HCT116 (cell line): ENCODE measurements at regions not wholly inside any gene's neighbourhood (a gene's known extent, or its start where the extent isn't known, plus 50 kb on each side); places are given as distances from the start of the nearest gene placed in this dataset.

Experiments
- ATAC-seq: fragments of 200-7000 bp; cut with Tn5 transposase; 2 replicates; pipeline ENCODE4 v1.9.1; 2020; ENCODE audit warnings: mild to moderate bottlenecking, moderate library complexity
- BruUV-seq: library from RNA; stranded (reverse); fragments of 400-500 nt; replicated peaks from 2 replicates; lab custom pipeline; 2021; lab: Mats Ljungman, UMichigan
- CTCF ChIA-PET: fragments of 300-600 bp; sonication (Branson Sonifier 250); formaldehyde crosslinking; loops from one replicate; lab custom pipeline; 2021; ENCODE audit warnings: antibody characterized with exemption; lab: Charles Lee
- POLR2A ChIA-PET: fragments of 300-600, 350-600 bp; sonication (Branson Sonifier 250); formaldehyde crosslinking; loops from one replicate; lab custom pipeline; 2021; ENCODE audit warnings: antibody characterized with exemption; lab: Charles Lee
- RAD21 ChIA-PET, 2 experiments: fragments of 300-600 bp; sonication (Branson Sonifier 250); formaldehyde crosslinking; loops; one replicate each; lab custom pipeline; 2023; ENCODE audit warnings: low total read pairs in 2 of 2; ENCODE audit not compliant: uncharacterized antibody in 2 of 2, unreplicated experiment in 2 of 2, low non-redundant PET in 1 of 2; lab: Charles Lee
- DNase-seq: peaks from one replicate; pipeline ENCODE4 v3.0.0-alpha.2; 2010; ENCODE audit warnings: low read depth, low spot score
- H2AFZ ChIP-seq: fragments of 200-600 bp; shearing (Covaris generic), sonication (generic); 2 replicates; pipeline ENCODE4 v1.6.1; 2017; ENCODE audit warnings: low read depth, mixed run types, mixed read lengths, antibody characterized with exemption, low read length; ENCODE audit not compliant: poor library complexity, severe bottlenecking
- H3K27ac ChIP-seq: 2 replicates; pipeline ENCODE4 v1.5.1; 2012; ENCODE audit warnings: low read depth, low read length
- H3K27me3 ChIP-seq: fragments of 200-600 bp; sonication (generic); 2 replicates; pipeline ENCODE4 v1.6.1; 2016; ENCODE audit warnings: mixed run types, low read length, mixed read lengths; ENCODE audit not compliant: insufficient read depth
- H3K36me3 ChIP-seq, 2 experiments: fragments of 200-500 bp in 1 of 2; fragments of 200-600 bp in 1 of 2; sonication (Bioruptor generic) in 1 of 2; sonication (generic) in 1 of 2; 2 replicates each; pipeline versions ENCODE4 v1.5.1 to v1.6.1; 2014 to 2016; ENCODE audit warnings: low read length in 2 of 2, inconsistent platforms in 1 of 2, mixed read lengths in 1 of 2, mixed run types in 1 of 2; ENCODE audit not compliant: insufficient read depth in 2 of 2, control insufficient read depth in 1 of 2
- H3K4me1 ChIP-seq, 2 experiments: fragments of 200-600 bp in 1 of 2; sonication (generic) in 1 of 2; 2 replicates each; pipeline versions ENCODE4 v1.5.1 to v1.6.1; 2012 to 2017; ENCODE audit warnings: low read length in 2 of 2, inconsistent platforms in 1 of 2, mild to moderate bottlenecking in 1 of 2, mixed read lengths in 1 of 2, mixed run types in 1 of 2, moderate library complexity in 1 of 2; ENCODE audit not compliant: insufficient read depth in 2 of 2, control insufficient read depth in 1 of 2
- H3K4me2 ChIP-seq: fragments of 200-600 bp; sonication (generic); 2 replicates; pipeline ENCODE4 v1.6.1; 2017; ENCODE audit warnings: mixed run types, low read length, mixed read lengths
- H3K4me3 ChIP-seq, 2 experiments: fragments of 200-600 bp in 1 of 2; sonication (generic) in 1 of 2; replicated peaks in 1 of 2; 2 replicates each; pipeline ENCODE4 v1.5.1; 2011 to 2016; ENCODE audit warnings: low read length in 2 of 2, control low read depth in 1 of 2, low read depth in 1 of 2, mild to moderate bottlenecking in 1 of 2, mixed read lengths in 1 of 2, mixed run types in 1 of 2
- H3K79me2 ChIP-seq: fragments of 200-600 bp; sonication (generic); 2 replicates; pipeline ENCODE4 v1.6.1; 2017; ENCODE audit warnings: mild to moderate bottlenecking, mixed run types, low read length, moderate library complexity, mixed read lengths; ENCODE audit not compliant: insufficient read depth
- H3K9ac ChIP-seq: fragments of 200-600 bp; sonication (generic); 2 replicates; pipeline ENCODE4 v1.6.1; 2016; ENCODE audit warnings: low read length, mixed read lengths
- H3K9me2 ChIP-seq: fragments of 200-600 bp; sonication (generic), shearing (Covaris generic); 2 replicates; pipeline ENCODE4 v1.6.1; 2017; ENCODE audit warnings: mixed run types, mild to moderate bottlenecking, moderate library complexity; ENCODE audit not compliant: insufficient read depth
- H3K9me3 ChIP-seq, 2 experiments: fragments of 200-500 bp in 1 of 2; fragments of 200-600 bp in 1 of 2; sonication (Bioruptor generic) in 1 of 2; sonication (generic) in 1 of 2; 2 replicates each; pipeline ENCODE4 v1.6.1; 2014 to 2017; ENCODE audit warnings: low read length in 2 of 2, mixed read lengths in 2 of 2, inconsistent platforms in 1 of 2, low read depth in 1 of 2, mild to moderate bottlenecking in 1 of 2, mixed run types in 1 of 2, moderate library complexity in 1 of 2; ENCODE audit not compliant: control insufficient read depth in 1 of 2, insufficient read depth in 1 of 2
- H4K20me1 ChIP-seq: fragments of 200-600 bp; sonication (generic), shearing (Covaris generic); 2 replicates; pipeline ENCODE4 v1.6.1; 2017; ENCODE audit warnings: mixed run types, mild to moderate bottlenecking, moderate library complexity; ENCODE audit not compliant: insufficient read depth
- CBX3 ChIP-seq: IDR thresholded peaks from 2 replicates; pipeline ENCODE4 v1.6.1; 2012; ENCODE audit warnings: low read depth
- CEBPB ChIP-seq: IDR thresholded peaks from 2 replicates; pipeline ENCODE4 v1.6.1; 2012; ENCODE audit warnings: low read depth
- FOSL1 ChIP-seq: IDR thresholded peaks from 2 replicates; pipeline ENCODE4 v1.6.1; 2012; ENCODE audit warnings: low read depth
- RAD21 ChIP-seq: IDR thresholded peaks from 2 replicates; pipeline ENCODE4 v1.6.1; 2012; ENCODE audit warnings: low read depth, mild to moderate bottlenecking
- YY1 ChIP-seq: IDR thresholded peaks from 2 replicates; pipeline ENCODE4 v1.6.1; 2011; ENCODE audit warnings: low read length, low read depth, moderate library complexity, mild to moderate bottlenecking; ENCODE audit not compliant: insufficient replicate concordance; ENCODE audit errors: extremely low read depth
- ZFX ChIP-seq: fragments of 450-650 bp; IDR thresholded peaks from 2 replicates; pipeline ENCODE4 v1.6.1; 2017
- intact Hi-C: fragments of 100-400 bp; cut with micrococcal nuclease; formaldehyde crosslinking; loops from 2 replicates; pipeline ENCODE4 v1.10.0; 2022
- TF ChIP-seq, protein P1 (sequence below), 3 experiments: fragments of 200-600 bp in 1 of 3; sonication (generic) in 1 of 3; IDR thresholded peaks in 2 of 3; conservative IDR thresholded peaks in 1 of 3; 2 replicates each; pipeline ENCODE4 v1.5.1; 2012 to 2017; ENCODE audit warnings: low read depth in 2 of 3, low read length in 2 of 3, antibody characterized with exemption in 1 of 3, borderline replicate concordance in 1 of 3, control low read depth in 1 of 3, mild to moderate bottlenecking in 1 of 3, mixed read lengths in 1 of 3, mixed run types in 1 of 3, moderate library complexity in 1 of 3; ENCODE audit not compliant: insufficient read depth in 1 of 3
- TF ChIP-seq, protein P2 (sequence below): IDR thresholded peaks from 2 replicates; pipeline ENCODE4 v1.6.1; 2012; ENCODE audit warnings: low read depth
- TF ChIP-seq, protein P3 (sequence below): IDR thresholded peaks from 2 replicates; pipeline ENCODE4 v1.6.1; 2011; ENCODE audit warnings: mild to moderate bottlenecking, low read length, moderate library complexity; ENCODE audit not compliant: insufficient replicate concordance; ENCODE audit errors: extremely low read depth

DNA sequence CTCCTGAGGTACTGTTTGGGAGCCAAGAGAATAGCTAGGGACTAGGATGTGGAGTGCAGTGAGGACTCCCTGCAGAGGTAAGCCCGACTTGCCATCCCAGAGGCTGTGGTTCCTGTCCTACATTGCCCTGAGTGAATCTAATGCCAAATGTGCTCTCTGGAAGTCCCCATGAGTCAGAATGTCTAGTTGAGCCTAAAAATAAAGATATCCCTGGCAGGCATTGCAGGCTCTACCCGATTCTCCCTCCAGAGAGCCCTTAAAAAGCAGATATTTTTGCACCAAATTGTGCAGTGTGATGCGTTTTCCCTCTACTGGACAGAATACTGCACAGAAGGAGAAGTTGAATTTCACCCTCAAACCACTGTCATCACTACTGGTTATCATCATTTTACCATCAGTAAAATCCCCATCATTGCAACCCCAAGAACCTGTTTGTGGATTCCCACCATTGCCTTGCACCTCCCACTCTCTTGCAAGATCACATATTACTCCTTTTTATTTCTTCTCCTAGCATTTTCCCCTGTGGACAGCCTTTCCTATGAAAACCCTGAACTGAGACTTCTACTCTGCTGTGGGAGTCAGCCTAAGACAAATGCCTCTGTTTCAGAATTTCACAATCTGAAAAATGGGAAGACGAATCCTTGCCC, 98.0 kb downstream of the MARCHF4 start:
- TF ChIP-seq YY1 (no peak), RAD21 (no peak), FOSL1 (no peak), CEBPB (no peak), CBX3 (no peak), ZFX (no peak)
- TF ChIP-seq, protein P1, sequence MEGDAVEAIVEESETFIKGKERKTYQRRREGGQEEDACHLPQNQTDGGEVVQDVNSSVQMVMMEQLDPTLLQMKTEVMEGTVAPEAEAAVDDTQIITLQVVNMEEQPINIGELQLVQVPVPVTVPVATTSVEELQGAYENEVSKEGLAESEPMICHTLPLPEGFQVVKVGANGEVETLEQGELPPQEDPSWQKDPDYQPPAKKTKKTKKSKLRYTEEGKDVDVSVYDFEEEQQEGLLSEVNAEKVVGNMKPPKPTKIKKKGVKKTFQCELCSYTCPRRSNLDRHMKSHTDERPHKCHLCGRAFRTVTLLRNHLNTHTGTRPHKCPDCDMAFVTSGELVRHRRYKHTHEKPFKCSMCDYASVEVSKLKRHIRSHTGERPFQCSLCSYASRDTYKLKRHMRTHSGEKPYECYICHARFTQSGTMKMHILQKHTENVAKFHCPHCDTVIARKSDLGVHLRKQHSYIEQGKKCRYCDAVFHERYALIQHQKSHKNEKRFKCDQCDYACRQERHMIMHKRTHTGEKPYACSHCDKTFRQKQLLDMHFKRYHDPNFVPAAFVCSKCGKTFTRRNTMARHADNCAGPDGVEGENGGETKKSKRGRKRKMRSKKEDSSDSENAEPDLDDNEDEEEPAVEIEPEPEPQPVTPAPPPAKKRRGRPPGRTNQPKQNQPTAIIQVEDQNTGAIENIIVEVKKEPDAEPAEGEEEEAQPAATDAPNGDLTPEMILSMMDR (IDR thresholded peaks at IDR 0.05 in 2 of 3, conservative IDR thresholded peaks at IDR 0.05 in 1 of 3; ENCODE audit: borderline replicate concordance in 1 of 3, insufficient read depth in 1 of 3, low read depth in 2 of 3, low read length in 2 of 3): no peak
- TF ChIP-seq, protein P2, sequence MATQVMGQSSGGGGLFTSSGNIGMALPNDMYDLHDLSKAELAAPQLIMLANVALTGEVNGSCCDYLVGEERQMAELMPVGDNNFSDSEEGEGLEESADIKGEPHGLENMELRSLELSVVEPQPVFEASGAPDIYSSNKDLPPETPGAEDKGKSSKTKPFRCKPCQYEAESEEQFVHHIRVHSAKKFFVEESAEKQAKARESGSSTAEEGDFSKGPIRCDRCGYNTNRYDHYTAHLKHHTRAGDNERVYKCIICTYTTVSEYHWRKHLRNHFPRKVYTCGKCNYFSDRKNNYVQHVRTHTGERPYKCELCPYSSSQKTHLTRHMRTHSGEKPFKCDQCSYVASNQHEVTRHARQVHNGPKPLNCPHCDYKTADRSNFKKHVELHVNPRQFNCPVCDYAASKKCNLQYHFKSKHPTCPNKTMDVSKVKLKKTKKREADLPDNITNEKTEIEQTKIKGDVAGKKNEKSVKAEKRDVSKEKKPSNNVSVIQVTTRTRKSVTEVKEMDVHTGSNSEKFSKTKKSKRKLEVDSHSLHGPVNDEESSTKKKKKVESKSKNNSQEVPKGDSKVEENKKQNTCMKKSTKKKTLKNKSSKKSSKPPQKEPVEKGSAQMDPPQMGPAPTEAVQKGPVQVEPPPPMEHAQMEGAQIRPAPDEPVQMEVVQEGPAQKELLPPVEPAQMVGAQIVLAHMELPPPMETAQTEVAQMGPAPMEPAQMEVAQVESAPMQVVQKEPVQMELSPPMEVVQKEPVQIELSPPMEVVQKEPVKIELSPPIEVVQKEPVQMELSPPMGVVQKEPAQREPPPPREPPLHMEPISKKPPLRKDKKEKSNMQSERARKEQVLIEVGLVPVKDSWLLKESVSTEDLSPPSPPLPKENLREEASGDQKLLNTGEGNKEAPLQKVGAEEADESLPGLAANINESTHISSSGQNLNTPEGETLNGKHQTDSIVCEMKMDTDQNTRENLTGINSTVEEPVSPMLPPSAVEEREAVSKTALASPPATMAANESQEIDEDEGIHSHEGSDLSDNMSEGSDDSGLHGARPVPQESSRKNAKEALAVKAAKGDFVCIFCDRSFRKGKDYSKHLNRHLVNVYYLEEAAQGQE: no peak
- TF ChIP-seq, protein P3, sequence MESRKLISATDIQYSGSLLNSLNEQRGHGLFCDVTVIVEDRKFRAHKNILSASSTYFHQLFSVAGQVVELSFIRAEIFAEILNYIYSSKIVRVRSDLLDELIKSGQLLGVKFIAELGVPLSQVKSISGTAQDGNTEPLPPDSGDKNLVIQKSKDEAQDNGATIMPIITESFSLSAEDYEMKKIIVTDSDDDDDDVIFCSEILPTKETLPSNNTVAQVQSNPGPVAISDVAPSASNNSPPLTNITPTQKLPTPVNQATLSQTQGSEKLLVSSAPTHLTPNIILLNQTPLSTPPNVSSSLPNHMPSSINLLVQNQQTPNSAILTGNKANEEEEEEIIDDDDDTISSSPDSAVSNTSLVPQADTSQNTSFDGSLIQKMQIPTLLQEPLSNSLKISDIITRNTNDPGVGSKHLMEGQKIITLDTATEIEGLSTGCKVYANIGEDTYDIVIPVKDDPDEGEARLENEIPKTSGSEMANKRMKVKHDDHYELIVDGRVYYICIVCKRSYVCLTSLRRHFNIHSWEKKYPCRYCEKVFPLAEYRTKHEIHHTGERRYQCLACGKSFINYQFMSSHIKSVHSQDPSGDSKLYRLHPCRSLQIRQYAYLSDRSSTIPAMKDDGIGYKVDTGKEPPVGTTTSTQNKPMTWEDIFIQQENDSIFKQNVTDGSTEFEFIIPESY: no peak
- Histone ChIP-seq H3K27me3 (peaks cover 47% of the 10 kb centered on the region), H3K4me3 (no peak overlapping the region), H4K20me1 (no peaks in the 10 kb centered on the region), H3K9me2 (no peaks in the 10 kb centered on the region), H3K27ac (no peak overlapping the region), H3K4me2 (no peak overlapping the region), H3K36me3 (no peaks in the 10 kb centered on the region), H2AFZ (no peak overlapping the region), H3K79me2 (no peaks in the 10 kb centered on the region), H3K9me3 (no peaks in the 10 kb centered on the region), H3K4me1 (no peaks in the 10 kb centered on the region), H3K9ac (no peak overlapping the region)
- POLR2A ChIA-PET: no interaction called here
- RAD21 ChIA-PET: no interaction called here
- no TSS peak for BruUV-seq
- CTCF ChIA-PET: interaction anchor here (1.5 kb wide), 1 partner anchor 9 kb away, joined by 4 read pairs; no protein-coding TSS in a partner anchor
- ATAC-seq: no peak
- intact Hi-C loops: no loop called here
- no peak for DNase-seq
